Pancreas (tissue), 10 donors: ENCODE measurements at regions not wholly inside any gene's neighbourhood (a gene's known extent, or its start where the extent isn't known, plus 50 kb on each side); places are given as distances from the start of the nearest gene placed in this dataset.

Source experiments
- ATAC-seq, 4 donors: fragments of 200-7000 bp; cut with Tn5 transposase; one replicate each; pipeline versions ENCODE4 v1.8.0 to v1.9.1; 2020; ENCODE audit warnings: mild to moderate bottlenecking in 4 of 4, moderate library complexity in 4 of 4
- DNase-seq, 6 donors: peaks; one replicate each; pipeline ENCODE4 v3.0.0-alpha.2; 2020
- FAIRE-seq: peaks from 2 replicates; lab custom pipeline; 2012; peaks lifted over from hg19 to GRCh38; lab: Jason Lieb, UNC
- H3K27ac ChIP-seq, 4 donors: fragments of 200-600 bp; sonication (generic); 1 replicate in 3 of 4; 2 replicates in 1 of 4; pipeline versions ENCODE4 v1.5.0 to v1.8.0; 2020
- H3K27me3 ChIP-seq, 4 donors: fragments of 200-600 bp; one replicate each; pipeline ENCODE4 v1.8.0; 2021
- H3K36me3 ChIP-seq, 3 donors: fragments of 200-600 bp; sonication (generic) in 1 of 3; one replicate each; pipeline versions ENCODE4 v1.5.0 to v1.8.0; 2020 to 2021
- H3K4me1 ChIP-seq, 3 donors: fragments of 200-600 bp; one replicate each; pipeline ENCODE4 v1.8.0; 2021
- H3K4me3 ChIP-seq, 4 donors: fragments of 200-600 bp; sonication (generic) in 2 of 4; one replicate each; pipeline versions ENCODE4 v1.5.0 to v1.8.0; 2020 to 2021
- H3K9me3 ChIP-seq, 4 donors: fragments of 200-600 bp; one replicate each; pipeline ENCODE4 v1.8.0; 2021
- WGBS, 2 donors: extraction: QIAGEN DNeasy Blood & Tissue Kit; methylation state at CpG; one replicate each; pipeline ENCODE4 v1.1.7; 2013; 5-methylcytosine and 5-hydroxymethylcytosine counted together
- intact Hi-C, 3 donors: fragments of 100-400 bp; cut with DNase I; formaldehyde crosslinking; loops; one replicate each; pipeline versions ENCODE4 v1.11.1 to v1.14.2; 2022
- TF ChIP-seq, protein P1 (sequence below), 4 donors: fragments of 200-600 bp; sonication (generic) in 3 of 4; IDR thresholded peaks; one replicate each; pipeline versions ENCODE4 v1.5.0 to v1.8.0; 2021; ENCODE audit warnings: antibody characterized with exemption in 4 of 4
- donor health status: healthy with polysubstance abuse.
- donor health status: DM: no; HTN: no; CAD: no; lungs with moderate emphysema.
- donor health status: DM: no; HTN: no; CAD: no.
- donor health status: control.
- donor health status: control.
- donor health status: Bipolar disorder and iron deficiency.
- donor health status: DM: yes; HTN: yes; CAD: no.
- donor health status: DM: no; HTN: no; CAD: no.
- donor health status: DM: no; HTN: no; CAD: no.
- donor health status: DM: yes; HTN: yes; CAD: no.

DNA sequence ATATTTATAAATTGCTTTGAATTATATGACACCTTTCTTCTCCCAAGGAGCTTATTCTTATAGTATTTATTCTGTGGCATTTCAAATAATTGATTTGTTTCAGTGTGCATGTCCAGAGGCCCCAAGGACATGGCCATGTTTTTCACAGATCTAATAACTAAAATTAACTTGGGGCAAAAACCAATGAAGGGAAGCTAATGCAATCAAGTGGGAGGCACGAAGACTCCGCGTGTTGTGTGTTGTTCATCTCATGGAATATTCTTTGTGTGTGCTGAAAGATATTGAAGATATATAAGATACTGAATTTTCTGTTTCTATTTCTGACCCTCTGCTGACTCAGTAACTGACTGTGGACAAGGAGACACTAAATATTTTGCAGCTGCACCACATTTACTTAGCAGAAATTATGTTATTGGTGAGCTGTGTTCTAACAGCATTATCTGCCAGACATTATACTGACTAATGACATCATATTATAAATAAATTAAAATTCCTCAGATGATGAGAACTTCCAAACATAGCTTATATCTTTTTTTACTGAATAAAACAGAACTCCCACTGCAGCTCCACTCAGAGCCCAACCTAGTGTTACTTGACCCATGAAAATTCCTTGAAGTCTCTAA is 519.3 kb upstream of the CXADR start:
- intact Hi-C loops = no loop called here
- ATAC-seq = no peak
- Histone ChIP-seq H3K36me3 (no peaks in the 10 kb centered on the region), H3K4me3 (no peak overlapping the region), H3K4me1 (no peaks in the 10 kb centered on the region), H3K9me3 (no peaks in the 10 kb centered on the region), H3K27me3 (no peaks in the 10 kb centered on the region), H3K27ac (no peak overlapping the region)
- WGBS, 2 donors = 67 to 79% methylated on average over 3 of the region's 3 CpGs
- FAIRE-seq = no peak
- TF ChIP-seq, protein P1, sequence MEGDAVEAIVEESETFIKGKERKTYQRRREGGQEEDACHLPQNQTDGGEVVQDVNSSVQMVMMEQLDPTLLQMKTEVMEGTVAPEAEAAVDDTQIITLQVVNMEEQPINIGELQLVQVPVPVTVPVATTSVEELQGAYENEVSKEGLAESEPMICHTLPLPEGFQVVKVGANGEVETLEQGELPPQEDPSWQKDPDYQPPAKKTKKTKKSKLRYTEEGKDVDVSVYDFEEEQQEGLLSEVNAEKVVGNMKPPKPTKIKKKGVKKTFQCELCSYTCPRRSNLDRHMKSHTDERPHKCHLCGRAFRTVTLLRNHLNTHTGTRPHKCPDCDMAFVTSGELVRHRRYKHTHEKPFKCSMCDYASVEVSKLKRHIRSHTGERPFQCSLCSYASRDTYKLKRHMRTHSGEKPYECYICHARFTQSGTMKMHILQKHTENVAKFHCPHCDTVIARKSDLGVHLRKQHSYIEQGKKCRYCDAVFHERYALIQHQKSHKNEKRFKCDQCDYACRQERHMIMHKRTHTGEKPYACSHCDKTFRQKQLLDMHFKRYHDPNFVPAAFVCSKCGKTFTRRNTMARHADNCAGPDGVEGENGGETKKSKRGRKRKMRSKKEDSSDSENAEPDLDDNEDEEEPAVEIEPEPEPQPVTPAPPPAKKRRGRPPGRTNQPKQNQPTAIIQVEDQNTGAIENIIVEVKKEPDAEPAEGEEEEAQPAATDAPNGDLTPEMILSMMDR (IDR thresholded peaks at IDR 0.05) = no peak
- DNase-seq = no peak

DNA sequence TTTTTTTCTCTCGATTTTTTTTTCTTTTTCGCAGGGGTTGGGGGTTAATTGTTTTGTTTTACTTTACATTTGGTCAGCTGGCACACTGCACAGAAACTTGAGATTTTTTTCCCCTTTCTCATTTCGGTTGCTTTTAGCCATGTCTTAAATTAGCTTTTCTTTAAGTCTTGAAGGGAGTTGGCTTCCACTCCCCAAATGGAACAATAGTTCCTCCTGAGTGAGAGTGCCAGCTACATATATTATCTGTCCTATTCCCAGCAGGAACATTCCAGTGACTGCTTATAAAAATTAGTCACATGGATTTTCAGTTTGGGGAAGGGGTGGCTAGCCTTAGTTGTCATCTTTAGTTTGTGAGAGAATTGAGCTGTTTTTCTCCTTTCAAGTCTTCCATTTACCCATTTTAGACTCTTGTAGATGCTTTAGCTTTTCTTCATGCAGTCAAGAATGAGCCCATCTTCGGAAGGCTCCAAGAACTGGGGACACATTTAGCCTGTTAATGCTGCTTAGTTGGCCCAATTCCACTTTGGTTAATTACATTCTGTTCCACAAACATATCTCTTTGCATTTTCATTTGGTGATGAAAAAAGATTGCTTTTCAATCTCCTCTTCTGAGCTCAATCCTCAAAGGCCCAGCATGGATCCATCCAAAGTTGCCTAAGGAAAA is 510.1 kb upstream of the CXADR start:
- ATAC-seq (no peak), DNase-seq (no peak), FAIRE-seq (no peak)
- Histone ChIP-seq H3K36me3 (no peaks in the 10 kb centered on the region), H3K4me1 (no peaks in the 10 kb centered on the region), H3K27ac (no peak overlapping the region), H3K4me3 (no peak overlapping the region), H3K27me3 (no peaks in the 10 kb centered on the region), H3K9me3 (no peaks in the 10 kb centered on the region)
- 58 to 61% methylated on average over 4 of the region's 4 CpGs for WGBS, 2 donors
- intact Hi-C loops = no loop called here
- TF ChIP-seq, protein P1 (IDR thresholded peaks at IDR 0.05) = no peak

DNA sequence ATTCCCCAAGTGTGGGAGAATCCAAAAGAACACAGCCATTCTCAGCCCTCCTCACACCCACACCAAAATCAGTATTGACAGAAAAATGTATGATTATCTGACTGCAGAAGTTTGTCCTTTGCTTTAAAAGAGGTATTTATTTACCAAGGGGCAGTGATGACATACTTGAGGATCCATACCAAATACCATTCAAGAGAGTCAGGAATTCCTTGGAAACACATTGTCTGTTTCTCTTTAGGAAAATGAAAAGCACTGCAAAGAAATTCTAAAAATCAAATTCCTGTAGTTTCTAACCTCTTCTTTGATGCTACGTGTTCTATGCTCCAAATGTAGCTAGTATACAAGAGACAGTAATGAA is 509.6 kb upstream of the CXADR start:
- ATAC-seq = no peak
- TF ChIP-seq, protein P1 (IDR thresholded peaks at IDR 0.05) = no peak
- no peaks in the 10 kb centered on the region for H3K36me3 ChIP-seq
- 52 to 72% methylated on average over 1 of the region's 1 CpG for WGBS, 2 donors
- no peak overlapping the region for H3K4me3 ChIP-seq
- no peaks in the 10 kb centered on the region for H3K4me1 ChIP-seq
- DNase-seq = no peak
- intact Hi-C loops = no loop called here
- no peaks in the 10 kb centered on the region for H3K9me3 ChIP-seq
- no peaks in the 10 kb centered on the region for H3K27me3 ChIP-seq
- H3K27ac ChIP-seq = no peak overlapping the region
- FAIRE-seq = no peak

DNA sequence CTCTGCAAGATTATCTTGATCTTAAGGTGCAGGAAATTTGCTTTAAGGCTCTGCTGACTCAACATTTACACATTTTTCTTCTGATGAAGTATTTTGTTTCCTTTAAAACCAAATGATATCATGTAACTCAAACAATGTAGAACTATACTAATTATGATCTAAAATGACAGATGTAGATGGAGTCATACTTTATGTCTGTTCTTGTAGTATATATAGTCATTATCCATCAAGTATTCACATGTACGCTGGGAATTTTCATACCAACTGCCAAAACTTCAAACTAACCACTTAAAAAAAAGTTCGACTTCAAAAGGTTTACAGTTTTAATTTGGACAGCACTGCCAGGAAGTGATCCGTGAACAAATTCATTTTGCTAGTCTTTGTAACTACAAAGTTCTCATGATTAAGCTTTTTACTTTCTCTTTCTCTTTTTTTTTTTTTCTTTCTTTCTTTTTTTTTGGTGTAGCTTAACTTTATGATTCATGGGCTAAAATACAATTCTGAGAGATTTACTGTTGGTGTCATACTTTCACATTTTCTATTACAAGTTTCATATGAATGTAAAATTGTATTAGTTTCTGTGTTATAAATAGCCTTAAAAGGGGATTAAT is 509.0 kb upstream of the CXADR start:
- H3K4me1 ChIP-seq = no peaks in the 10 kb centered on the region
- H3K4me3 ChIP-seq = no peak overlapping the region
- TF ChIP-seq, protein P1 (IDR thresholded peaks at IDR 0.05) = no peak
- 21 to 32% methylated on average over 3 of the region's 3 CpGs for WGBS, 2 donors
- no peaks in the 10 kb centered on the region for H3K9me3 ChIP-seq
- H3K27ac ChIP-seq = no peak overlapping the region
- intact Hi-C loops = no loop called here
- ATAC-seq = no peak
- no peaks in the 10 kb centered on the region for H3K27me3 ChIP-seq
- DNase-seq = no peak
- no peaks in the 10 kb centered on the region for H3K36me3 ChIP-seq
- no peak for FAIRE-seq

DNA sequence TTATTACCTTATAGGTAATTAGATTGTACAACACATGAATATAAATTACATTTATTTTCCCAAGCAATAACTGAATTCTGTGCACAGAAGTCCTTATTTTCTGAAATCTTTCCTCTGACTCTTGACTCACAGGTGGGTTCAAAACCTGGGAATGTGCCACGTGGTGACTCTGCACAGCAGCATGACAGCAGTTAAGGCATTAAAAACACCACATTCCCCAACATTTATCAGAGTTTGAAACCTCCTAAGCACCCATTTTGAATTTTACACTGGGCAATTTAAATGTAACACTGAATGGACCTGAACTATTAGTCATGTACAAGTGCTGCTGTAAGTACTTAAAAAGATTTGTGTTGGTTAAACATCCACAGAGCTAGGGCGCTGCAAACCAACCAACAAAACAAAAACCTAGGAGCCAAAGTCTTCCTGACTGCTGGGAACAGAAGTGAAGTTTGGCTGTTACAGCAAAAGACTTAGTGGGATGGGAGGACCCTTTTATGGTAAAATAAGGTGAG is 480.6 kb upstream of the CXADR start:
- TF ChIP-seq, protein P1 (IDR thresholded peaks at IDR 0.05) = no peak
- Histone ChIP-seq H3K27ac (no peak overlapping the region), H3K9me3 (no peaks in the 10 kb centered on the region), H3K36me3 (no peaks in the 10 kb centered on the region), H3K27me3 (no peaks in the 10 kb centered on the region), H3K4me3 (no peak overlapping the region), H3K4me1 (no peaks in the 10 kb centered on the region)
- intact Hi-C loops = no loop called here
- DNase-seq (no peak), FAIRE-seq (no peak), ATAC-seq (no peak)
- 17 to 20% methylated on average over 2 of the region's 2 CpGs for WGBS, 2 donors
